ENCODE measurements at regions not wholly inside any gene's neighbourhood (a gene's known extent, or its start where the extent isn't known, plus 50 kb on each side); places are given as distances from the start of the nearest gene placed in this dataset.

DNA sequence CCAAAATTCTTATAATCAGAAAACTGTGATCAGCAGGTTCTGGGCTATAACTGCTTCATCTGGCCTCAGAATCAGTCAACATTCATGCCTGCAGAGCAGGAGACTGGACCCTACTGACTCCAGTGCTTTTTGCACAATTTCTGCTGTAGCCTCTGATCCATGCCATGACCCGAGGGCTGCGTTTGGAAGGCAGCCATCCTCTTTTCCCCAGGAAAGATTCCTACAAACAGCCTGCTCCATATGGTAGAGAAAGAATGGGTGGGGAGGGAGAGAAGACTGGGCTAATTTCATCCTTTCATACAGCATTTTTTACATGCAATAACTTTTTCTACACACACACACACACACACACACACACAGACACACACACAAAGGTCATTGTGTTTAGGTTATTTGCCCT is 133.0 kb upstream of the MMADHC start:
- DNase-seq (no peak), ATAC-seq (no peak)
- Histone ChIP-seq H3K9me3 (no peaks in the 10 kb centered on the region), H3K36me3 (replicated peaks in 1 of 2; ENCODE audit: insufficient read depth in 1 of 2, low read depth in 2 of 2) (no peaks in the 10 kb centered on the region), H3K27ac (no peak overlapping the region), H3K4me3 (no peak overlapping the region), H3K4me1 (no peaks in the 10 kb centered on the region), H3K27me3 (no peaks in the 10 kb centered on the region)
- intact Hi-C loops (cut with DNase I) = no loop called here
- no peak for TF ChIP-seq POLR2A (IDR thresholded peaks at IDR 0.05)
- TF ChIP-seq, protein P1, sequence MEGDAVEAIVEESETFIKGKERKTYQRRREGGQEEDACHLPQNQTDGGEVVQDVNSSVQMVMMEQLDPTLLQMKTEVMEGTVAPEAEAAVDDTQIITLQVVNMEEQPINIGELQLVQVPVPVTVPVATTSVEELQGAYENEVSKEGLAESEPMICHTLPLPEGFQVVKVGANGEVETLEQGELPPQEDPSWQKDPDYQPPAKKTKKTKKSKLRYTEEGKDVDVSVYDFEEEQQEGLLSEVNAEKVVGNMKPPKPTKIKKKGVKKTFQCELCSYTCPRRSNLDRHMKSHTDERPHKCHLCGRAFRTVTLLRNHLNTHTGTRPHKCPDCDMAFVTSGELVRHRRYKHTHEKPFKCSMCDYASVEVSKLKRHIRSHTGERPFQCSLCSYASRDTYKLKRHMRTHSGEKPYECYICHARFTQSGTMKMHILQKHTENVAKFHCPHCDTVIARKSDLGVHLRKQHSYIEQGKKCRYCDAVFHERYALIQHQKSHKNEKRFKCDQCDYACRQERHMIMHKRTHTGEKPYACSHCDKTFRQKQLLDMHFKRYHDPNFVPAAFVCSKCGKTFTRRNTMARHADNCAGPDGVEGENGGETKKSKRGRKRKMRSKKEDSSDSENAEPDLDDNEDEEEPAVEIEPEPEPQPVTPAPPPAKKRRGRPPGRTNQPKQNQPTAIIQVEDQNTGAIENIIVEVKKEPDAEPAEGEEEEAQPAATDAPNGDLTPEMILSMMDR (IDR thresholded peaks at IDR 0.05) = no peak
- 69 to 71% methylated on average over 2 of the region's 2 CpGs for WGBS, 2 donors

DNA sequence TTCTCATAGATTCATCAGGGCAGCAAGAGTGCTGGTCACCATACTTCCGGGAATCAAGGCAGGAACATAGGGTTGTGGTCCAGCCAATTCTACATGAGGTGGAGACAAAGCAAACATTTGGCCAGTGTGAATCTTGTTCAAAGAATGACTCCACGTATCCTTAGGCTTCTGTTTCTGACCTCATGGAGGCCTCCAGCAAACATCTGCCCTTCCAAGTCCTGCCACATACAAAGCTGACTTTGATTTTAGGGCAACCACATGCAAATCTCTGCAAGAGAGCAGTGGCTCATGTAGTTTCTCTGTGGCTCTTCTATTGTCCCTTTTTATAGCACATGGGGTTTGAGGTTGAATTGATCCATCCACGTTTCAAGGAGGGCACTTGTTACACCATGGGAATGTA is 132.1 kb upstream of the MMADHC start:
- Histone ChIP-seq H3K36me3 (replicated peaks in 1 of 2; ENCODE audit: insufficient read depth in 1 of 2, low read depth in 2 of 2) (no peaks in the 10 kb centered on the region), H3K4me1 (no peaks in the 10 kb centered on the region), H3K27me3 (no peaks in the 10 kb centered on the region), H3K9me3 (no peaks in the 10 kb centered on the region), H3K27ac (no peak overlapping the region), H3K4me3 (no peak overlapping the region)
- ATAC-seq (no peak), DNase-seq (no peak)
- intact Hi-C loops (cut with DNase I) = no loop called here
- TF ChIP-seq, protein P1 (IDR thresholded peaks at IDR 0.05) = no peak
- TF ChIP-seq POLR2A (IDR thresholded peaks at IDR 0.05) = no peak
- 75 to 83% methylated on average over 3 of the region's 3 CpGs for WGBS, 2 donors

DNA sequence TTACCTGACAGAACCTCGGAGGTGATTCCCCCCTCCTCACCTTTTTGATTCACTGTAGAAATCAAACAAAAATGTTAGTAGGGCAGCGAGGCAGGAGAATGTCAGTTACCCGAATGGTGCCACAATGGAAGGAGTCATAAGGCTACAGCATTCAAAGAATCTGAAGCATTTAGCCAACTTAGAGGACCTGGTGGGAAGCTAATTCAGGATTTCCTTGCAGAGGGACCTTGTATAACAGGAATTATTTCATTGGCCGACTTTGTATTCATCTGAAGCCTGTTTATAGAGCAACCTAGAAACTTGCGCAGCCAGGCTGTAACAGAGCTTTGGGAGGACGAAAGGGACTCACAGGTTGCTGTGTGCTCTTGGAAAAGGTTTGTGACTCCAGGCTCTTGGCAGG is 129.1 kb upstream of the MMADHC start:
- H3K9me3 ChIP-seq = no peaks in the 10 kb centered on the region
- H3K27ac ChIP-seq = no peak overlapping the region

DNA sequence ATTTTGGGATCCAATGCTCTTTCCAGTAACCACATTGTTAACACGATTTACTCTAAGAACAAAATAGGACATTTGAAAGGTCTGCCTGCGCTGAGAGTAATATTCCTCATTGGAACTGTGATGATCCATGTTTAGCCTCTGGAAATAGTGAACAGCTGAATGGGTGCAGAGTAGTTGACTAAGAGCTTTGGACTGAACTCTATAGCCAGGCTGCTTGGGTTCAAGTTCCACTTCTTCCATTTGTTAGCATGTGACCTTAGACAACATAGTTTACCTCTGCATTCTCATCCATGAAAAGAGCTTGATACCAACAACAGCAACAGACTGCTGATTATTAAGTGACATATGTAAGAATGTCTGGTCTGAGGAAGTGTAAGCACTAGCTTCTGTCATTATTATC is 128.3 kb upstream of the MMADHC start:
- no peak overlapping the region for H3K27ac ChIP-seq
- H3K9me3 ChIP-seq = no peaks in the 10 kb centered on the region
- H3K4me1 ChIP-seq = no peaks in the 10 kb centered on the region
- intact Hi-C loops (cut with DNase I) = no loop called here
- no peak for ATAC-seq
- no peak overlapping the region for H3K4me3 ChIP-seq
- no peaks in the 10 kb centered on the region for H3K36me3 ChIP-seq (replicated peaks in 1 of 2; ENCODE audit: insufficient read depth in 1 of 2, low read depth in 2 of 2)
- H3K27me3 ChIP-seq = no peaks in the 10 kb centered on the region
- TF ChIP-seq, protein P1 (IDR thresholded peaks at IDR 0.05) = no peak
- TF ChIP-seq POLR2A (IDR thresholded peaks at IDR 0.05) = no peak
- DNase-seq = no peak
- WGBS, 2 donors = 74 to 78% methylated on average over 2 of the region's 2 CpGs

More for the DNA sequence above, 129.1 kb upstream of the MMADHC start:
- Histone ChIP-seq H3K4me3 (no peak overlapping the region), H3K4me1 (no peaks in the 10 kb centered on the region), H3K36me3 (replicated peaks in 1 of 2; ENCODE audit: insufficient read depth in 1 of 2, low read depth in 2 of 2) (no peaks in the 10 kb centered on the region), H3K27me3 (no peaks in the 10 kb centered on the region)
- DNase-seq (no peak), ATAC-seq (no peak)
- WGBS, 2 donors = 68 to 82% methylated on average over 6 of the region's 6 CpGs
- intact Hi-C loops (cut with DNase I) = no loop called here
- TF ChIP-seq, protein P1 (IDR thresholded peaks at IDR 0.05) = no peak
- TF ChIP-seq POLR2A (IDR thresholded peaks at IDR 0.05) = no peak

DNA sequence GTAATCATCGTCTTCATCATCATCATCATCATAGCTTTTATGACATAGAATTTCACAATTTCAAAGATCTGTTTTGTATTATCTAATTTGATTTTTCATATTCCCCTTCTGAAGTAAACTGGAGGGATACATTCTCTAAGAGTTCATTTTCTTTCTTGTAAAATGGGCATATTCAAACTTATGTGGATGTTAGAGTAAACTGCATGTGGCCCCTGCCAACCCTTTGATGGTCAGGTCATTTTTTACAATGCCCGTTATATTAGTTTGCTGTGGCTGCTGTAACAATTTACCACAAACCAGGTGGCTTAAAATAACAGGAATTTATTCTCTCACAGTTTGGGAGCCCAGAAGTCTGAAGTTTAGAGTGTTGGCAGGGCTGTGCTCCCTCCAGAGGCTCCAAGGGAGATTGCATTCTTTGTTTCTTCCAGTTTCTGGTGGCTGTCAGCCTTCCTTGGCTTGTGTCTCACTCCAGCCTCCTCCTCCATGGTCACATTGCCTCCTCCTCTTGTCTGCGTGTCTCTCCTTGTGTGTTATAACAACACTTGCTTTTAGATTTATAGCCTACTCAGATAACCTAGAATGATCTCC is 127.5 kb upstream of the MMADHC start:
- no peak overlapping the region for H3K4me3 ChIP-seq
- H3K4me1 ChIP-seq = no peaks in the 10 kb centered on the region
- no peak for TF ChIP-seq POLR2A (IDR thresholded peaks at IDR 0.05)
- TF ChIP-seq, protein P1 (IDR thresholded peaks at IDR 0.05) = peak in 4 of 7 experiments; percentile 18 to 43 (median 34)
- DNase-seq = peak in 1 of 4 donors; percentile 19
- no peak for ATAC-seq
- no peaks in the 10 kb centered on the region for H3K9me3 ChIP-seq
- H3K27ac ChIP-seq = no peak overlapping the region
- no peaks in the 10 kb centered on the region for H3K36me3 ChIP-seq (replicated peaks in 1 of 2; ENCODE audit: insufficient read depth in 1 of 2, low read depth in 2 of 2)
- WGBS, 2 donors = 55 to 63% methylated on average over 3 of the region's 3 CpGs
- intact Hi-C loops (cut with DNase I) = no loop called here
- H3K27me3 ChIP-seq = no peaks in the 10 kb centered on the region
